ENCODE measurements at regions not wholly inside any gene's neighbourhood (a gene's known extent, or its start where the extent isn't known, plus 50 kb on each side); places are given as distances from the start of the nearest gene placed in this dataset.

GRCh38 chr13:58908019-58908679, 1255.6 kb downstream of the DIAPH3 start:
- H2AK5ac ChIP-seq (ENCODE audit: low read length): no peak overlapping the region

DNA sequence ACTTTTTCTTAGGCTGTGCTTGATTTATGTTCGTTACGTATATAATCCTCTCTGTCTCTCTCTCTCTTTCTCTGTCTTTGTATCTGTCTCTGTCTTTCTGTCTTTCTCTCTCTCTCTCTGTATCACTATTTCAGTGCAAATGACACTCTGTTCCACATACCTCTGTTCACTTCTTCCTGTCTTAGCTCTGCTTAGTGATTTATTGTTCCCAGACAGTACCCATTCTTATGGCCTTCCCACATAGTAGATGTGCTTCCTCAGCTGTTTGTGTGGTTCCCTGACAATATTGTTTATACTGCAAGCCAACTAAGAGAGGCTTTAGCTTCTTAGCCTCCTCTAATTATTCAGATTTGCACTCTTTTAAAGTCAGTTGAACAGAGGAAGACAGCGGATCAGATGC, 1244.2 kb downstream of the DIAPH3 start:
- H3K4me3 ChIP-seq (ENCODE audit: low read depth, low read length): no peak overlapping the region
- no peaks in the 10 kb centered on the region for H3K36me3 ChIP-seq (ENCODE audit: control insufficient read depth in 1 of 2, insufficient read depth in 2 of 2, low read length in 2 of 2)
- no peak overlapping the region for H3K14ac ChIP-seq (ENCODE audit: low read length)
- no peak overlapping the region for H2BK5ac ChIP-seq (ENCODE audit: low read depth, low read length, poor library complexity)
- no peak for DNase-seq
- no peak overlapping the region for H2BK120ac ChIP-seq (ENCODE audit: insufficient read depth, low read length, poor library complexity)
- H3K9me3 ChIP-seq (ENCODE audit: insufficient read depth, low read depth, low read length): no peaks in the 10 kb centered on the region
- WGBS (ENCODE audit: extremely low coverage, insufficient coverage, insufficient read length): no CpG with 5 or more reads among the region's 3 CpGs
- no peaks in the 10 kb centered on the region for H3K79me1 ChIP-seq (ENCODE audit: low read length)
- H3K79me2 ChIP-seq (ENCODE audit: control insufficient read depth, insufficient read depth, low read length, poor library complexity): no peaks in the 10 kb centered on the region
- H3K9ac ChIP-seq (ENCODE audit: low read length): no peak overlapping the region
- H3K4me2 ChIP-seq (ENCODE audit: low read length): no peak overlapping the region
- no peak overlapping the region for H4K12ac ChIP-seq (ENCODE audit: low read depth, low read length)
- no peak overlapping the region for H3K18ac ChIP-seq (ENCODE audit: low read length)
- no peak overlapping the region for H4K8ac ChIP-seq (ENCODE audit: low read depth, low read length)
- H3K23ac ChIP-seq (ENCODE audit: low read length): no peak overlapping the region
- no peaks in the 10 kb centered on the region for H3K4me1 ChIP-seq (ENCODE audit: control insufficient read depth in 1 of 2, insufficient read depth in 2 of 2, low read length in 2 of 2)
- H3K27me3 ChIP-seq (ENCODE audit: insufficient read depth, low read length): no peaks in the 10 kb centered on the region
- no peak overlapping the region for H2AK5ac ChIP-seq (ENCODE audit: low read length)
- H4K91ac ChIP-seq (ENCODE audit: low read depth, low read length): no peak overlapping the region
- no peak overlapping the region for H2BK12ac ChIP-seq (ENCODE audit: low read length)
- no peak overlapping the region for H3K27ac ChIP-seq (ENCODE audit: low read depth, low read length)
- H3K4ac ChIP-seq (ENCODE audit: low read depth, low read length): no peak overlapping the region
- no peak overlapping the region for H2AFZ ChIP-seq (ENCODE audit: insufficient read depth, low read length, poor library complexity)

More at GRCh38 chr13:58908019-58908679, 1255.6 kb downstream of the DIAPH3 start:
- Histone ChIP-seq H3K36me3 (ENCODE audit: control insufficient read depth in 1 of 2, insufficient read depth in 2 of 2, low read length in 2 of 2) (no peaks in the 10 kb centered on the region), H3K9ac (ENCODE audit: low read length) (no peak overlapping the region), H3K4me3 (ENCODE audit: low read depth, low read length) (no peak overlapping the region), H3K27ac (ENCODE audit: low read depth, low read length) (no peak overlapping the region), H3K4ac (ENCODE audit: low read depth, low read length) (no peak overlapping the region), H3K14ac (ENCODE audit: low read length) (no peak overlapping the region), H2BK5ac (ENCODE audit: low read depth, low read length, poor library complexity) (no peak overlapping the region), H2AFZ (ENCODE audit: insufficient read depth, low read length, poor library complexity) (no peak overlapping the region), H3K4me1 (ENCODE audit: control insufficient read depth in 1 of 2, insufficient read depth in 2 of 2, low read length in 2 of 2) (no peaks in the 10 kb centered on the region), H3K9me3 (ENCODE audit: insufficient read depth, low read depth, low read length) (no peaks in the 10 kb centered on the region), H4K12ac (ENCODE audit: low read depth, low read length) (no peak overlapping the region), H4K8ac (ENCODE audit: low read depth, low read length) (no peak overlapping the region), H3K23ac (ENCODE audit: low read length) (no peak overlapping the region), H3K18ac (ENCODE audit: low read length) (no peak overlapping the region), H2BK12ac (ENCODE audit: low read length) (no peak overlapping the region), H3K27me3 (ENCODE audit: insufficient read depth, low read length) (no peaks in the 10 kb centered on the region), H3K79me1 (ENCODE audit: low read length) (no peaks in the 10 kb centered on the region), H4K91ac (ENCODE audit: low read depth, low read length) (no peak overlapping the region), H2BK120ac (ENCODE audit: insufficient read depth, low read length, poor library complexity) (no peak overlapping the region), H3K4me2 (ENCODE audit: low read length) (no peak overlapping the region), H3K79me2 (ENCODE audit: control insufficient read depth, insufficient read depth, low read length, poor library complexity) (no peaks in the 10 kb centered on the region)
- WGBS (ENCODE audit: extremely low coverage, insufficient coverage, insufficient read length): no CpG with 5 or more reads among the region's 2 CpGs
- DNase-seq: no peak

GRCh38 chr13:58921129-58921528, 1242.6 kb downstream of the DIAPH3 start:
- H4K91ac ChIP-seq (ENCODE audit: low read depth, low read length): no peak overlapping the region
- H3K4me2 ChIP-seq (ENCODE audit: low read length): no peak overlapping the region
- H3K4ac ChIP-seq (ENCODE audit: low read depth, low read length): no peak overlapping the region
- no peaks in the 10 kb centered on the region for H3K79me2 ChIP-seq (ENCODE audit: control insufficient read depth, insufficient read depth, low read length, poor library complexity)
- H3K36me3 ChIP-seq (ENCODE audit: control insufficient read depth in 1 of 2, insufficient read depth in 2 of 2, low read length in 2 of 2): no peaks in the 10 kb centered on the region
- no peaks in the 10 kb centered on the region for H3K9me3 ChIP-seq (ENCODE audit: insufficient read depth, low read depth, low read length)
- H3K9ac ChIP-seq (ENCODE audit: low read length): no peak overlapping the region
- no peak overlapping the region for H2BK12ac ChIP-seq (ENCODE audit: low read length)
- no peak overlapping the region for H3K27ac ChIP-seq (ENCODE audit: low read depth, low read length)
- no peak overlapping the region for H3K14ac ChIP-seq (ENCODE audit: low read length)
- H3K18ac ChIP-seq (ENCODE audit: low read length): no peak overlapping the region
- H3K23ac ChIP-seq (ENCODE audit: low read length): no peak overlapping the region
- H2BK5ac ChIP-seq (ENCODE audit: low read depth, low read length, poor library complexity): no peak overlapping the region
- DNase-seq: no peak
- H4K8ac ChIP-seq (ENCODE audit: low read depth, low read length): no peak overlapping the region
- no peak overlapping the region for H2AFZ ChIP-seq (ENCODE audit: insufficient read depth, low read length, poor library complexity)
- no peak overlapping the region for H4K12ac ChIP-seq (ENCODE audit: low read depth, low read length)
- no peak overlapping the region for H2BK120ac ChIP-seq (ENCODE audit: insufficient read depth, low read length, poor library complexity)
- no peaks in the 10 kb centered on the region for H3K79me1 ChIP-seq (ENCODE audit: low read length)
- WGBS (ENCODE audit: extremely low coverage, insufficient coverage, insufficient read length): no CpG with 5 or more reads among the region's 3 CpGs
- H3K4me3 ChIP-seq (ENCODE audit: low read depth, low read length): no peak overlapping the region
- H3K27me3 ChIP-seq (ENCODE audit: insufficient read depth, low read length): no peaks in the 10 kb centered on the region
- peaks cover 0 to 2% of the 10 kb centered on the region in 2 experiments for H3K4me1 ChIP-seq (ENCODE audit: control insufficient read depth in 1 of 2, insufficient read depth in 2 of 2, low read length in 2 of 2)
- H2AK5ac ChIP-seq (ENCODE audit: low read length): no peak overlapping the region

DNA sequence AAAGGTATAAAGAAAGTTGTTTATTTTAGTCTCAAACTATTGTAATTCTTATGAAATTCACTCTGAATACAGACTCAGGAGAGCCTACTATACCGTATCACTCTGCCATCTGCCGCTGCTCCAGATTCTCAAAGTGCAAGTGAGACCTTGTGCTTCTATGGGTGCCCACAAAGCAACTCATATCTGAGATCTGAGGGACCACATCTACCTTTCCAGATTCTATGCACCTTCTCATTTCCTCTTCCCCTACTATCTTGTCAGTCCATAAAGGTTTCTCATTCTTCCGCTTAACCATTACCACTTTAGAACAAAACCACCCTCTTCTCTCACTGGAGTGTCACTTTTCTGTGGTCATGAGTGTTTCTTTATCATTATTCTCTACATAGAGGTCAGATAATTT, 1236.9 kb downstream of the DIAPH3 start:
- H3K18ac ChIP-seq (ENCODE audit: low read length): no peak overlapping the region
- H4K12ac ChIP-seq (ENCODE audit: low read depth, low read length): no peak overlapping the region
- H3K4me1 ChIP-seq (ENCODE audit: control insufficient read depth in 1 of 2, insufficient read depth in 2 of 2, low read length in 2 of 2): peaks cover 0 to 2% of the 10 kb centered on the region in 2 experiments
- H3K79me2 ChIP-seq (ENCODE audit: control insufficient read depth, insufficient read depth, low read length, poor library complexity): no peaks in the 10 kb centered on the region
- no peak overlapping the region for H3K4me3 ChIP-seq (ENCODE audit: low read depth, low read length)
- H3K23ac ChIP-seq (ENCODE audit: low read length): no peak overlapping the region
- H2BK5ac ChIP-seq (ENCODE audit: low read depth, low read length, poor library complexity): no peak overlapping the region
- H2BK120ac ChIP-seq (ENCODE audit: insufficient read depth, low read length, poor library complexity): no peak overlapping the region
- no peak for DNase-seq
- H3K27ac ChIP-seq (ENCODE audit: low read depth, low read length): no peak overlapping the region
- no peak overlapping the region for H3K4me2 ChIP-seq (ENCODE audit: low read length)
- no CpG with 5 or more reads among the region's 3 CpGs for WGBS (ENCODE audit: extremely low coverage, insufficient coverage, insufficient read length)
- H3K4ac ChIP-seq (ENCODE audit: low read depth, low read length): no peak overlapping the region
- H3K79me1 ChIP-seq (ENCODE audit: low read length): no peaks in the 10 kb centered on the region
- no peak overlapping the region for H4K91ac ChIP-seq (ENCODE audit: low read depth, low read length)
- H2AK5ac ChIP-seq (ENCODE audit: low read length): no peak overlapping the region
- no peak overlapping the region for H4K8ac ChIP-seq (ENCODE audit: low read depth, low read length)
- H3K9ac ChIP-seq (ENCODE audit: low read length): no peak overlapping the region
- H2BK12ac ChIP-seq (ENCODE audit: low read length): no peak overlapping the region
- no peaks in the 10 kb centered on the region for H3K27me3 ChIP-seq (ENCODE audit: insufficient read depth, low read length)
- no peak overlapping the region for H2AFZ ChIP-seq (ENCODE audit: insufficient read depth, low read length, poor library complexity)
- H3K9me3 ChIP-seq (ENCODE audit: insufficient read depth, low read depth, low read length): no peaks in the 10 kb centered on the region
- H3K36me3 ChIP-seq (ENCODE audit: control insufficient read depth in 1 of 2, insufficient read depth in 2 of 2, low read length in 2 of 2): no peaks in the 10 kb centered on the region
- no peak overlapping the region for H3K14ac ChIP-seq (ENCODE audit: low read length)

Data from trophoblast cell (in vitro differentiated cells and primary cell).